ENCODE measurements at regions not wholly inside any gene's neighbourhood (a gene's known extent, or its start where the extent isn't known, plus 50 kb on each side); places are given as distances from the start of the nearest gene placed in this dataset.

DNA sequence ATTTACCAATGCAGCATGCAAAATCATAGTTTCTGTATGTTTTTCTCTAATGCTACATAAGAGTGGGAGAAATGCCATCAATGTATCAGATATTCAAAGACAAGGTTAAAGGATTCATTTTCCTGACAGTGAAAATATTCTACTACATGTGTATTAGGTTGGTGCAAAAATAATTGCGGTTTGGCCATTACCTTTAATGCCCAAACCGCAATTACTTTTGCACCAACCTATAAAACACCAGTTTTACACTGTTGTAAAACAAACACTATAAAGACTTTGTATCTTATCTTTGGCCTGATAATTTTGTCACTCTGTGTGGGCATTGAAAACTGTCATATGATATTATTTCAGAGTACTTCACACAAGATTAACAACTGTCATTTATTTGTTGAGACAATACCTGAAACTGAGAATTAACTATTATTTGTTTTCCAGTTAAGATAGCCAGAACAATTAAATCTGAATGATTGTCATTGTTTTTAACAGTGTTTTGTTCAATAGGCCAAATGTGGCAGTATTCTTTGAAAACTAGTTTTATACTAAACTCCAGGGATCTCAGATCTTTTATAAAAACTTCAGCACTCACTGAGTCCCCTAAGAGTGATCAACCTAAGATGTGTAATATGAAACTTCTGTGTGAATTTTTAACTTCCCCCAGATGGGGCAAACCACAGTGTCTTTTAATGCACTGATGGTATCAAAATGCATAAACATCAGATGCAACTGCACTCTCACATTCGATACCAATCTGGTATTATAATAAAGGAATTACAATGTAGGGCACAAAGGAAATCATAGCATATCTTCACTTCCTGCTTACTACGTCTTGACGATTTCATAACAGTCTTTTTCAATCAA is 53.8 kb upstream of the FBN2 start:
- DNase-seq = no peak

DNA sequence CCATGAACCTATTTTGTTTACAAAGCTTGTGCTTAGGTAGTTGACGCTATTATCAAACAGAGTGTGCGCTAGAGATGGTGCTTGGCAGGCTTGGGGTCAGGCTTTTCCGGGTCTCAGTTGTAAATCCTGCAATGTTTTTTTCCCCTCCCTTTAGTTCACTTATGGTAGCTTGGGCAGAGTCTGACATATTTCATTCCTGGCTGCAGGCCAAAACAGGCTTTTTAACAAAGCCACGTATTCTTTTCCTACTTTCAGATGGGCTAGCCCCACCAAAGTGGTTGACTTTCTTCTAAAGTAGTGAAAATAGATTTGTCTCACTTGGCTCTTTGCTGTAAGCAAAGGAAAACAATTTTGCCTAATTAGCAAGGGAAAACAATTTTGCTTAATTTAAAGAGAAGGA is 58.0 kb upstream of the FBN2 start:
- no peak for DNase-seq

DNA sequence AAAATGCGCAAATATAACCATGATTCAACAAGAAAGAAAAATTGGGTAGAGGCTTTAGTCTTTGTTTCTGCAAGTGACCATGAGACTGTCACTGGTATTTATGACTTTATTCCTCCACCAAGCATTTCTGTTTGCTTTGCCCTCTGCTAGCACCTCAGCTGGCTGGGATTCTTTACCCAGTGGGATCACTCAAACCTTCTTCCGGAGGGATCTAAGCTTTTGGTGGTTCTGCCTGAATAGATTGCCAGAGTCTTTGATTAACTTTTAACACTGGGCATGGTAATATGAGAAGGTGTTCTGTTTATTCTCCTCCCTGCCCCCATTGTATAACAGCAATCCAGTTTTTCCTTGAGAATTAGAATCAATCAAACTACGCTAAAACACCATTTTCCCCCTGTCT is 59.1 kb upstream of the FBN2 start:
- DNase-seq = no peak

DNA sequence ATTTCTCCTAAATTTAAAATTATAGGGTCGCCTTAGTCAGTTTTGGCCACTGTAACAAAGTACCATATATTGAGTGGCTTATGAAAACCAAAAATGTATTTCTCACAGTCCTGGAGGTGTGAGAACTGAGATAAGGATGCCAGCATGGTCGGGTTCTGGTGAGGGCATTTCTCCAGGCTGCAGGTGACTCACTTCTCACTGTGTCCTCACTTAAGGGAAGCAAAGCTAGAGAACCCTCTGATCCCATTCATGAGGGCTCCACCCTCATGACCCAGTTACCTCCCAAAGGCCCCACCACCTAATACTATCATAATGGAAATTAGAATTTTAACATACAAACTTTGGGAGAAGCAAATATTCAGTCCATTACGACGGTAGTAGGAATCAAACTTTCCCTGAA is 75.1 kb upstream of the FBN2 start:
- DNase-seq = no peak

DNA sequence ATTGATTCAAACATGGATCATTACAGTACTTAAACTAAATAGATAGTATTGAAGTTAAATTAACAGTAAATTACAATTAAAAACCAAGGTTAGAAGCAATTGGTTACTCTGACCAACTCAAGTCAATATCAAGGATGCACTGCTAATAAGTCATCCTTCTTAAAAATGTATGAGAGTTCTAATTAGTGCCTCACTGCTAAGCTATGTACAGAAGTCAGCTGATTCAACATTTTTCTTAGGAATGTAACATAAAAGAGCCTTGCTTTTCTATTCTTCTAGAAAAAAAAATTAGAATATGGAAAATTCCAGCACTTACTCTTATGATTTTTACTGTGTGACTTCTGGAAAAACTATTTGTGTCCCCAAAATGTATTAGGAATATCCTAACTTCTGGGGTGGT is 75.7 kb upstream of the FBN2 start:
- DNase-seq = no peak

DNA sequence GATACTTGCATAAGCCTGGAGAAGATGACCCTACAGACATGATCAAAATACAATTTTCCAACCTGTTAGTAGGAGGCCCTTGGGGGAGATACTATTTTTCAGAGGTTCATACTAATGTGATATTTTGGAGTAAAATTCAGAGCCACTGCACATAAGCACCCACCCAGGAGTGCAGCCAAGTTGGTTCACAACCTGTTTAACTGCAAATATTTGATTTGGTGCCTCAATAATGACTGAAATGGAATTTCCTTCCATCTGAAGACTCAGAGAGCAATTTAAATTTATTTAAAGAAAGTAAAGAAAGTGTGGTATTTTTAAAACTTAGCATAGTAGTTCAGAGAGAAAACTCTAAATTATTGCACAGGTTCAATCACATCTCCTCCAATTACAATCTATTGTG is 77.5 kb upstream of the FBN2 start:
- DNase-seq = no peak

DNA sequence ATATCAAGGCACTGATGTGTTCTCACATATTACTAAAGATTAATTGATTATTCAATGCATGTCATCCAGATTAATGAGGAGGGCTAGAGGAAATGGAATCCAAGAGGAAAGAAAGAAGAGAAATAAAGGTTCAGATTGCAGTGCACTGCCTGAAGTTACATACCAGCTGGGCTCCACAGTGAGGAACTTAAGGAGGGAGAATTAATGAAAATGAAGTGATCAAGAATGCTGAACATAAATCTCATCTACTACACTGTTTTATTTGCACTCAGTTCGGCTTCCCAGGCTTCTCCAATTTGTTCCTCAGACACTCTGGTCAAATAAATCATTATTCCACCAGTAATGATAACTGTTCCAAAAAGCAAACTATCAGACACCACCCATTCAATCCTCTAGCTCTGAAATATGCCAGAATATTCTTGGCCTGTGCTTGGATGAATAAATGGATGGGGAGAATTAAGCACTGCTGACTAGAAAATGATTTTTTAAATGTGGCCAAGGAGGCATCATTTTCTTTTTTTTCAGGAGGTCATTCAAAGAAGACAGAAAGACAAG is 88.6 kb upstream of the FBN2 start:
- no peak for DNase-seq

DNA sequence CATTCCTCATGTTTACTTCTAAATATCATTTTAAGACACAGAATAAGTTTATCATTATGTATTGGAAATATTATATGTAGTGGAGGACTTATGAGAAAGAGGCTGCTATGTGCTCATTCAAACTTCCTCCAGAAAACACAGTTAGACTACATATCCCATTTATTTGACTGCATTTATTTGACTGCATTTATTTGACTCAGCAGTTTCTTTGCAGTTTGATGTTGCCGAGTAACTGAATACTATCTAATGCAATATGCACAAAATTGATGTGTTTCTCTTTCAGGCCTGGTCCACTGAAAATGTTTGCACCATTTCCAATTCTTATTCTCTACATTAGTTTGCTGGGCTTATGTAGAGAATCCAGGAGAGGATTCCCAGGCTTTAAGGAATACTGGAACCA is 89.9 kb upstream of the FBN2 start:
- no peak for DNase-seq

DNA sequence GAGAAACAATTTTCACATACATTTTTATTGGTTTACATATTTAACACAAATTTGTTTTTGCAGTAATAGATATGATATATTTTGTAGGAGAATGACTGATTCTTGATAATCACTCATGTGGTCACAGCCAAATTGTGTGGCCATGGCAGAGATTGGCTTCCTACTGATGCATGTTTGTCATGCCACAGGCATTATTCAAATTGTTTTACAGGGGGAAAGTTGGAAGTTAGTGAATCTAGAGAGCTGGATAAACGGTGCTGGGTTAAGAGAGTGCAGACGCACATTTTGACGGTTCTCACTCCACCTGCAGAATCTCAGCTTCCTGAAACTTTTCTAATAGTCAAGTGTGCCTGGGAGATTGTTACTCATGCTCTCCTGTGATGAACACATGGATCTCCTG is 91.1 kb upstream of the FBN2 start:
- DNase-seq = no peak

DNA sequence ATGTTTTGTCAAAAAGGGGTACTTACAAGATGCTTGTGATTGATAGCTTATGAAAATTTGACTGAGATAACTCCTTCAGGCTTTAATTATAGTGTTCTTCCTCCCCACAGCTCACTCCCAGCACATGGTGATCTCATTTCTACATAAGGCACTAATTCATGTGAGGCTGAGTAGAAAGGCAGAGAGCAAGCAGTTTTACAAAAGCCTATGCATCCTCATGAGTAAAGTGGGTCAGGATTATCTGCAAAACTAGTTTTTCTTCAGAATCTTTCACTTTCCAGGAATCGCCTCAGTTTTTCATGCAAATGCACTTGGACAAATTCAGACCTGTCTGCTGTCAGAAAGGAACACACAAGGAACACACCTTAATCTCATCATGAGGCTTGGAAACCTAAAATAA is 92.1 kb upstream of the FBN2 start:
- no peak for DNase-seq

DNA sequence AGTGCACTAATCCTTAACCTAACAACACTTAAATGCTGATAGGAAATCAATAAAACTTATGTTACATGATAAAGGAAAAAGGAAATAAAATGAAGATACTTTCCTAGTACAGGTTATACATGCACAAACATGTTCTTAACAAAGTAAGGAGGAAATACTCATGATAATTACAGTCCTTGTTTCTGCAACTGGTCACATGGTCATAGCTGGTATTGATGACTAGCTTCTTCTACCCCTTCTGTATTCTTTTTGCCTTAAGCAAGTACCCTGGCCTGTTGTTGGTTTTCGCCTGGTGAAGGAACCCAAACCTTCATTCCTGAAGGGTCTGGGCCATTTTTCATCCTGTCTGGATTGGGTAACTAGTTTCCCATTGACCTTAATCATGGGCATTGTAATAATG is 93.7 kb upstream of the FBN2 start:
- no peak for DNase-seq

DNA sequence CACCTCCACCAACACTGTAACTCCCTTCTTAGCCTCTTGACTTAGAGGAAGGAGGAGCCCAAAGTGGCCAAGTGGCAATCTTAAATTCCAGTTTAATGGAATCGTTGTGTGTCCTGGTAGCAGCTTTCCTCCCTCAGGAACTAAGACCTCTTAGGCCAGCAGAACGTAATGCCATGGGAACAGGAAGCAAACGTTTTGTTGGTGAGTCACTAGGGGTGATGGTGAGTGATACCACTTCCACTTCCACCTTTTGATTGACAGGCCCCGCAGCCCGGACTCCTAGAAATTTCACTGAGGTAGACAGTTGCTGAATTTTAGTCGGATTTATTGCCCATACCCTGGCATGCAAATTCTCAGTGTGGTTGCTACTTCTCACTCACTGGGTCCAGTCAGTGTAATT is 94.2 kb upstream of the FBN2 start:
- no peak for DNase-seq

DNA sequence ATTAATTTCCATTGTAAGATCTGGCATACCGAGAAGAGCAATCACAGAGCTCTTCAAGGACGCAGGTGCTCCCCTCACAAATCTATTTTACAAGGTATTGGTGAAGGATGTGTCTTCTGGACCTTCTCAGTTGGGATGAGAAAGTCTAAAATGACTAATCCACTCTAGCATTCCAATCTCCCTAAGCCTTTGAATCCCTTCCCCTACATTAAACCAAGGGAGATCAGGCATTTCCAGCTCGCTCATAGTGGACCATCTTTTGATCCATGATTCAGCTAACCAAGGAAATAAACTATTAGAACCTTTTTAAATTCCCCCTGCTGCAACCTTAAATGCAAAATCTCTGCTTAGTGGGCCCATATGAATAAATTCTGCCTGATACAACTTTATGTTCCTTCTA is 95.9 kb upstream of the FBN2 start:
- DNase-seq = no peak

DNA sequence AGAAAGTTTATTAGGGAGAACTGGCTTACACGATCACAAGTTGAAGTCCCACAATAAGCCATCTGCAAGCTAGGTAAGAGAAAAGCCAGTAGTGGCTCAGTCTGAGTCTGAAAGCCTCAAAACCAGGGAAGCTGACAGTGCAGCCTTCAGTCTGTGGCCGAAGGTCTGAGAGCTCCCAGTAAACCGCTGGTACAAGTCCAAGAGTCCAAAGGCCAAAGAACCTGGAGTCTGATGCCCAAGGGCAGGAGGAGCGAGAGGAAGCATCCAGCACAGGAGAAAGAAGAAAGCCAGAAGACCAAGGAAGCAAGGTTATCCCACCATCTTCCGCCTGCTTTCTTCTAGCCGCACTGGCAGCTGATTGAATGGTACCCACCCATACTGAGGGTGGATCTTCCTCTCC is 97.3 kb upstream of the FBN2 start:
- no peak for DNase-seq

DNA sequence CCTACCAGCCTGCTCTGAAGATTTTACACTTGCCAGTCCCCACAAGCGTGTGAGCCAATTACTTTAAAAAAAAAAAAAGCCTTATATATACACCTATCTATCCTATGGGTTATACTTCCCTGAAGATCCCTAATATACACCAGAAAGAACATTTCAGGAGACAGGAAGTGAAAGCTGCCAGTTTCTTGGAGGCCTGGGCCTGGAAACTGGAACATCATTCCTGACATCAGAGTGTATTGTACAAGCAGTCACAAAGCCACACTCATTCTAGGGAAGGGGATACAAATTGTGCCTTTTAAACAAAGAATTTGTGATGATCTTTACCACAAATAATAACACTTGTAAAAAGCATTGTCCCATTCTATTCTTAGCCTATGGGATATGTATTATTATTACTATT is 98.3 kb upstream of the FBN2 start:
- DNase-seq = no peak

DNA sequence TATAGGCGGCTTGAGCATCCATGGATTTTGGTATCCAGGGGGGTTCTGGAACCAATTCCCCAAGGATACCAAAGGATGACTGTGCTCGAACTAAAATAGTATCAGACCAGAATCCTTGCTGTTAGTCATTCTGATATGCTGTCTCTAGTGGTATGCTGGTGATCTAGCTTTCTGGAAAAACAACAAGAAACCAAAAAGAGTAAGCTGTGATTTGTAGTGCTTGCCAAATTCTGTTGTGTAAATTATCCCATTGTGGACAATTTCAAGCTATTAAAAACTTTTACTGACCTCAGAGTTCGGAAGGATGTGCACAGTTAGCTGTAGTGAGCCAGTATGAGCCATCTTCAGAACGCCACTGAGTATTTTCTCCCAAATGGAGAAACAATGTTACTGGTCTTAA is 99.0 kb upstream of the FBN2 start:
- DNase-seq = no peak

DNA sequence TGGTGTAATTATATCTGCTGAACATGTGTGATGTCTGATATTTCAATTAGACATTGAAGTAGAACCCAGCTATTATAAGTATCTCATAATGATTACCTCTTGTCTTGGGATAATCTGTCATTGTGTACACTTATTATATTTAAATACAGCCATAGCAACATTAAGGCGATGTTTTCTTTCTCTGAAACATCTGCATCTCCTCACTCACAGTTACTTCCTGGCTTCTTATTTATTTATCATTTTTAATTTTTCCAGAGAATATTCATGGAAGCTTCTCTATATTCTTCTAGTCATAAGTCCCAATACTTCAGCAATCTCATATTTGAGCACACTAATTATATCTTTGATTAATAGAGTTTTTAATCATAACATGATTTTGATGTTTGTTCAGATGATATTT is 103.8 kb upstream of the FBN2 start:
- no peak for DNase-seq

DNA sequence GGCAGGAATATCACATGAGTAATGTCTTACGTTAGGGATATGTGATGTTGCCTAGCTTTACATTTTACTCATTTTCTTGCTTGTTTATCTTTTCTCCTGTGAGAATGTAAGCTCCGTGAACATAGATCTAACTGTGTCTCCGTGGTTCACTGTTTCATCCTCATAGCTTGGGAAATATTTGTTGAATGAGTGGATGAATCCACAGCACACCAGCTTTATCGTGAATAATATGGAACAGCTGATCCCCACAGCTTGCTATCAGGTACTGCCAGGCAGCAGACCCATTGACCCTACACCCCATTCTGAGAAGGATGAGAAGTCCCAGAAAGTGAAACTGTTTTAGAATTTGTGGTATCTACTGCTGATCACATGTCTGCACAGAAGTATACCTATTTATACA is 106.8 kb upstream of the FBN2 start:
- no peak for DNase-seq

DNA sequence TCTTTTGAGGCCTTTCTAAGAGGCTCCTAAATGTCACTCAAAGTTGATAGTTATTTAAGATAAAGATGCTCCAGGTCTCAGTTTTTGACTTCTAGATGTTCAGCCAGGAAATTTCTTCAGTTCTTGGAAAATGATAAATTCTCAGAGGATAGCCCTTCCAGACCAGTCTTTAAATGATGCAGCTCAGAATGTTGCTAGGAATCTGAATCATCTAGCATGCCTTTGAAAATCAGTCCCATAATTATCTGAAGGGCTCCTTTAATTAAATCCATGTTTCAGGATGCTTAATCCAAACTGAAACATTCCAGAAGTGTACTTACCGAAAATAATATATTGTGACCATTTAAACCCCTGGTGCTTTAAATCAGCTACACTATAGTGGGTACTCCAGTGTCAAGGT is 107.5 kb upstream of the FBN2 start:
- no peak for DNase-seq

DNA sequence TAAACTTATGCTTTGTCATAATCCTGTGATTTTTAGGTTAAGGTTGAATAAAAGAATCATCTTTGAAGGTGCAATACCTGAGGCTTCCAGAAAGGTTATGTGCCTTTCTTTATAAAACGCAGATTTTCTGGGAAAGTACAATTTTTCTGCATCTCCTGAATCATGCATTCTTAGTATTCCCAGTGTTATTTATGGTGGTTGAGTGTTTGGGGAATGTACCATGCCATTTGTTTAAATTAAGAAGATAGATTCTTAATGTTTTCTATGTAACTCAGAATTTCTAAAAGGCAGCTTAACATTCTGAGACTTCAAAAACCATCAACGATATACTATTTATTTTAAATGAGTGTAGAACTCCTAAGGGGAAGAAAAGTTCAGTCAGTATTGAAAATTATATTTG is 108.1 kb upstream of the FBN2 start:
- no peak for DNase-seq

DNA sequence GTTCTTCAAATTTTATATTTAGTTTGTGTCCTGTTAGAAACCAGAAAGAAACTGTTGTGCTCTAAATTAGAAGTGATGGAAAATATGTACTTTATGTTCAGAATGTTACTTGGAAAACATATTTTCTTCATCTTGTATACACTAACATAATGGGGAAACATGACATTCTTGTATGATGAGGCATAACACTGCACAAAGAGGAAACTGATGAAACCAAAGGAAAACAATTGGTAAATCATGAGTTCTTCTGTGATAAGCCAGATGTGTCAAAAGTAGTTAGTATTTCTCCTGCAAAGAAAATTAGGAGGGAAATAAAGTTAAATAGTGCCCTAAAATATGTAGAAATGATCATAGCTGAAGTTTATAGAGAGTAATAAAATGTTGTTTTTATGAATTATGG is 111.1 kb upstream of the FBN2 start:
- DNase-seq = no peak

DNA sequence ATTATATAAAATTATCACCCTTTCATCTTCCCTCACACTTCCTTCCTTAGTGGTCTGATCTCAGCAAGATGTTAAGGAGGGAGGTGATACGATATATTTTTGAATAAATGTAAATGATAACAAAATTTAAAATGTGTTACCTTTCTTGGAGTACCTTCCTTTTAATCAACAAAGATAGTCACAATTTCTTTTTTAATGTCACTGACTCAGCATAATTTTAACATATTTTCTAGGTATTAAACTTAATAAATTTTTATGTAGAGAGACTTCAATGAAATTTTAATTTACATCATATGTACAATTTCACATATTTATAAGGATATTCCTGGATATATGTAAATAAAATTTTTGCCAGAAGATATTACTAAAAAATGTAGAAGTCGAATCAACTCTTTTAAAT is 125.0 kb upstream of the FBN2 start:
- DNase-seq = no peak

DNA sequence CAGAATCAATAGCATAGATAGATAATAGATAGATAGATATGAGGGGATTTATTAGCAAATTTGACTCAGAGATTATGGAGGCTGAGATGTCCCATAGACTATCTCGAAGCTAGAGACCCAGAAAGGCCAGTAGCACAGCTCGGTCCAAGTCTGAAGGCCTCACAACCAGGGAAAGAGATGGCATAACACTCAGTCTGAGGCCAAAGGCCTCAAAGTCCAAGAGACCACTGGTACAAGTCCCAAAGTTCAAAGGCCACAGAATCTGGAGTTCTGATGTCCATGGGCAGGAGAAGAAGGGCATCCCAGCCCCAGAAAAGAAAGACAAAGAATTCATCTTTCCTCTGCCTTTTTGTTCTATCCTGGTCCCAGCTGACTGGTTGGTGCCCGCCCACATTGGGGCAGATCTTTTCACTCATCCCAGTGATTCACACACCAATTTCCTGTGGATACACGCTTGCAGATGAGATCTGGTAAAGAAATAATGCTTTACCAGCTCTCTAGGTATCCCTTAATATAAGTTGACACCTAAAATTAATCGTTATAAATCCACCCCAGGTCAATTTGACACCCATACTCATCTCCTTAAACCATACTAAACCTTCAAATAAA is 127.8 kb upstream of the FBN2 start:
- no peak for DNase-seq

DNA sequence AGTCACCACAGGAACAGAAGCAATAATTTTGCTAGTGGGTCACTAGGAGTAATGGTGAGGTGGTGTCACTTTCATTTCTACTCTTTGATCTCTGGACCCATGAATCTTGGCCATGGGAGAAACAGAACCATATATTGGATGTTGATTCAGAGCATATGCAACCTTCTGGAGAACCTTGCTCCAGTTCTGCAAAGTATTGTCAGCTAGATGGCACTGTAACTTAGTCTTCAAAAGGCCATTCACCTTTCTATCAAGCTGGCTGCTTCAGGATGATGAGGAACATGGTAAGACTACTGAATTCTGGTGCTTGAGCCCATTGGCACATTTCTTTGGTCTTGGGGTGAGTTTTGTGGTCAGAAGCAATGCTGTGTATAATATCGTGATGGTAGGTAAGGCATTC is 129.1 kb upstream of the FBN2 start:
- DNase-seq = no peak

DNA sequence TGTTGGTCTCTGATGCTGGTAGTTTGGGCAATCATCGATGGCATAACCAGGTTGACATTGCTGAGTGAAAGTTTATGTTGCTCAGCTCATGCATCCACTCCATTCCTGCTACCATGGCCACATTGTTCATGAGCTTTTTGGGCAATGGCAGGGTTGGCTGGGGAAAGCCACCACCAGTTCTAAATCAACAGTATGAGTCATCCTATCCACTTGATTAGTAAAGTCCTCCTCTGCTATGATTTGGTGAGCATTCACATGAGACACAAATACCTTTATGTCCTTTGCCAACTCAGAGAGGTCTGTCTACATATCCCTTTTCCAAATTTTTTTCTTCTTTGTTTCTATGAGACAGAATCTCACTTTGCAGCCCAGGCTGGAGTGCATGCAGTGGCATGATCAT is 129.7 kb upstream of the FBN2 start:
- DNase-seq = no peak
